Esophagus muscularis mucosa (tissue), 4 donors: ENCODE measurements at regions not wholly inside any gene's neighbourhood (a gene's known extent, or its start where the extent isn't known, plus 50 kb on each side); places are given as distances from the start of the nearest gene placed in this dataset.

Experiments
- EP300 ChIP-seq: sonication (generic); formaldehyde crosslinking; IDR thresholded peaks from one replicate; pipeline ENCODE4 v1.6.1; 2017; ENCODE audit warnings: antibody characterized with exemption
- POLR2A ChIP-seq: fragments of 450-650 bp; IDR thresholded peaks from one replicate; pipeline ENCODE4 v1.6.1; 2017; ENCODE audit warnings: antibody characterized with exemption, moderate library complexity, mild to moderate bottlenecking, low read depth
- POLR2AphosphoS5 ChIP-seq, 2 donors: sonication (generic); formaldehyde crosslinking; IDR thresholded peaks; one replicate each; pipeline ENCODE4 v1.6.1; 2017; ENCODE audit warnings: antibody characterized with exemption in 2 of 2
- TF ChIP-seq, protein P1 (sequence below), 3 experiments: fragments of 200-600 bp in 2 of 3; fragments of 450-650 bp in 1 of 3; sonication (generic) in 2 of 3; IDR thresholded peaks; one replicate each; pipeline ENCODE4 v1.5.1; 2017 to 2019; ENCODE audit warnings: antibody characterized with exemption in 3 of 3, mild to moderate bottlenecking in 2 of 3, moderate library complexity in 1 of 3

DNA sequence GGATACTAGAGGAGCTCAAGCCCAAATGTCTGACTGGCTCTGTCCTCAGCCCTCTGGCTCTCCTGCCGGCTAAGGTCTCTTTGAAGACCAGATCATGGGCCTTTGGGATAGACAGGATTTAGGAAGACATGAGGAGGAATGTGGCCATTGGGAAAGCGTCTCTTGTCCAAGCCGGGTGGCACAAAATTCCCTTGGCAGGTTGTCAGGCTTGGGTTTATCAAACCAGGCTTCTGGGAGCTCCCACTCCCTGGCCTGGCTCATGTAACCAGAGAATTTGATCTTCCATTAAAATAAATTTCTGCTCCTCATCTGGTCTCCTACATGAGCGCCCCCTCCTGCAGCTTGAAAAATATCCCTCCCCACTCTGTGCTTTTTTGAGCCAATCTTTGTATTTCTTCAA, 71.1 kb downstream of the IRX3 start:
- TF ChIP-seq POLR2A (no peak), POLR2AphosphoS5 (IDR thresholded peaks at IDR 0.05) (no peak), EP300 (no peak)
- TF ChIP-seq, protein P1, sequence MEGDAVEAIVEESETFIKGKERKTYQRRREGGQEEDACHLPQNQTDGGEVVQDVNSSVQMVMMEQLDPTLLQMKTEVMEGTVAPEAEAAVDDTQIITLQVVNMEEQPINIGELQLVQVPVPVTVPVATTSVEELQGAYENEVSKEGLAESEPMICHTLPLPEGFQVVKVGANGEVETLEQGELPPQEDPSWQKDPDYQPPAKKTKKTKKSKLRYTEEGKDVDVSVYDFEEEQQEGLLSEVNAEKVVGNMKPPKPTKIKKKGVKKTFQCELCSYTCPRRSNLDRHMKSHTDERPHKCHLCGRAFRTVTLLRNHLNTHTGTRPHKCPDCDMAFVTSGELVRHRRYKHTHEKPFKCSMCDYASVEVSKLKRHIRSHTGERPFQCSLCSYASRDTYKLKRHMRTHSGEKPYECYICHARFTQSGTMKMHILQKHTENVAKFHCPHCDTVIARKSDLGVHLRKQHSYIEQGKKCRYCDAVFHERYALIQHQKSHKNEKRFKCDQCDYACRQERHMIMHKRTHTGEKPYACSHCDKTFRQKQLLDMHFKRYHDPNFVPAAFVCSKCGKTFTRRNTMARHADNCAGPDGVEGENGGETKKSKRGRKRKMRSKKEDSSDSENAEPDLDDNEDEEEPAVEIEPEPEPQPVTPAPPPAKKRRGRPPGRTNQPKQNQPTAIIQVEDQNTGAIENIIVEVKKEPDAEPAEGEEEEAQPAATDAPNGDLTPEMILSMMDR (IDR thresholded peaks at IDR 0.05), result no peak
